ENCODE measurements at regions not wholly inside any gene's neighbourhood (a gene's known extent, or its start where the extent isn't known, plus 50 kb on each side); places are given as distances from the start of the nearest gene placed in this dataset.
"Not testable (repeated sequence)": the region's sequence is repeated elsewhere in the genome, so short reads cannot be mapped to it uniquely, and the experiment has no call there.

DNA sequence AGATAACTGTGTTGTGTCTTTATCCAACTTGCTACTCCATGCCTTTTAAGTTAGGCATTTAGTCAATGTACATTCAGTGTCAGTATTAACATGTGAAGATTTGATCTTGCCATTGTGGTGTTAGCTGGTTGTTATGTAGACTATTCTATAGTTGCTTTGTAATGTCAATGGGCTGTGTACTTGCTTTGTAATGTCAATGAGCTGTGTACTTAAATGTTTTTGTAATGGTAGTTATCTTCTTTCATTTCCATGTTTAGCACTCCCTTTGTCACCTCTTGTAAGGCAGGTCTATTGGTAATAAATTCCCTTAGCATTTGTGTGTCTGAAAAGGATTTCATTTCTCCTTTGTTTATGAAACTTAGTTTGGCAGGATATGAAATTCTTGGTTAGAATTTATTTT is 53.4 kb downstream of the MC4R start:
- no peak for DNase-seq

- no peak for DNase-seq
Observed at GRCh38 chr18:60311676-60312360, 60.8 kb downstream of the MC4R start.

GRCh38 chr18:60295674-60296073 is 76.9 kb downstream of the MC4R start:
- no peak for DNase-seq

DNA sequence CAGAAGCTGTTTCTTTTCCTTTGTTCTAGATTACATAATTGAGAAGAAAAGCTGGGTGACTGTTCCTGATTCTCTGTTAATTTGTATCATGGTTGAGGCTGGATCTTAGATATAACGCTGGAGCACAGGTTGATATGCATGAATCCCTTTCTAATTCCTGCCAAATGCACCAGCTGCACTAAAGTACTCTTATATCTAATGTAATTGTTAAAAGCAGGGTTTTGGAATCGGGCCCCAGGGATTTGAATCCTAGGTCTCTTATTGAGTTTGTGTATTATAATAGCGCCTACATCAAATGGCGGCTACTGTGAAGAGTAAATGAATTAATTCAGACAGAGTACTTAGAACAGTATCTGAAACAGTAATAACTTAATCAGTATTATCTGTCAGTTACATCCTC is 80.4 kb downstream of the MC4R start:
- no peak for DNase-seq

- DNase-seq = no peak
Observed at GRCh38 chr18:60279391-60279790, 93.2 kb downstream of the MC4R start.

DNA sequence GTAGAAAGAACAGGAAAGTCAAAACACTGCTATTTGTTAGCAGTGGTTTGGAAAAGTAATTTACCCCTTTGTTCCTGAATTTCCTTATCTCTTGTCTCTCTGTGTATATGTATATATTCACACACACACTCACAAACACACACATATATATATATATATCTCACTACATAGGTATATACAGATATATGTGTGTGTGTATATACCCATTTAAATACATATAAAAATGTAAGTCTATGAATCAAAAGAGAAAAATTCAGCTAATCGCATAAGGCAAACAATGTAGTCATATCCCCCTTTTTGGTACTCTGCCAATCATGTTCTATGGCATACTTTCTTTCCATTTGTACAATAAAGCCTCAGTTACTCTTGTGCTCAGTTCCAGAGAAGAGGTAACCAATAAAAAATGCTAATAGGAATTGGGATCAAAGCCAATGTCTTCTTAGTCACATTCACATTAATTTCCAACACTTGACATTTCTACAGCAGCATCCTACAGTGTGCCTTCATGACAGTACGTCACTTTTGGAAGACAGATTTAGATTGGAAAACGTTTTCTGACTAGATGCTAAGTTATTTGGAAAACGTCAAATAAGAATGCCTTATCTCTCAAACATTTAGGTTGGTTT is 94.6 kb downstream of the MC4R start:
- DNase-seq = peak; percentile 47

DNA sequence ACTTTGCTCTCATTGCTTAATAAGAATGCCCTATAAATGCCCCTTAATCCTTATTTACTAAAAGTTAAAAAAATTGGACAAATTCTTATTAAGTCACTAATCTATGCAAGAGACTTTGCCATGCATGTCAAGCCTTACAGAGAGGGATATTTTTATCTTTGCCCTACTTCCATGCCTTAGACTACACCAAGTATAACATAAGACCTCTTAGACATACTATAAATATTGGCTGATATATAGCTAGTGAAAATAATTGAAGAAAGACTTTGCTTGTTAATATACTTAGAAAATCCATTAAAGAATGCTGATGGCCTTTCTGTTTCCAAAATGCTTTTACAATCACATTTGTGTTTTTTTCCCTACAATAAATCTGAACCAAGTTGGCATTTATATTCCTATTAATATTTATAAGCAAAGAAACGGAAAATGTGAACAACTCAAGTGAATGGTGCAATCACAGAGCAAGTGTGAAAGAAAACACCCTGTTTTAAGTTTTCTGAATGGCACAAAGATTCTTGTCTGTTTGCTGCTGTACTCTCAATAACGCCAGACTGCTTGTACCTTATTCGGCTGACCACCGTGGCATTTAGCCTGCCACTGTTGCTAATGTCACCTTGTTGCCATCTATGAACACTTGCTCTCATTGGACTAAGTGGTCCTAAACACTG is 105.0 kb downstream of the MC4R start:
- DNase-seq = no peak

DNA sequence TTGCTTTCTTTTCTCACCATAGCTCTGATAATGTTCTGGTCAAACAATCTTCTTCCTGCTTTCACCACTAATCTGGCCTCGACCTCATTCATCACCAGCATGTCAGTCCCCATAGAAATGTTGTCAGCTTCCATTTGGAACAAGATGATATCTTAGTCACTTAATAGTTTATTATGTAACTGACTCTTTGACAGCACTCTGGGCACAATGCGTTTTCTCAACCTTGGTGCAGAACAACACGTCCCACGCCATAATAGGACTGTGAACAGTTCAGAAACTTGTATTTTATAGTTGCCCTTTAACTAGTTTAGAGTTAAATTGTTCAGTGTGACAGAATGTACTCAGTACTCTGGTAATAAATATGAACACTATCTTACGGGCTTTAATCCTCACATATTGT is 106.0 kb downstream of the MC4R start:
- no peak for DNase-seq

DNA sequence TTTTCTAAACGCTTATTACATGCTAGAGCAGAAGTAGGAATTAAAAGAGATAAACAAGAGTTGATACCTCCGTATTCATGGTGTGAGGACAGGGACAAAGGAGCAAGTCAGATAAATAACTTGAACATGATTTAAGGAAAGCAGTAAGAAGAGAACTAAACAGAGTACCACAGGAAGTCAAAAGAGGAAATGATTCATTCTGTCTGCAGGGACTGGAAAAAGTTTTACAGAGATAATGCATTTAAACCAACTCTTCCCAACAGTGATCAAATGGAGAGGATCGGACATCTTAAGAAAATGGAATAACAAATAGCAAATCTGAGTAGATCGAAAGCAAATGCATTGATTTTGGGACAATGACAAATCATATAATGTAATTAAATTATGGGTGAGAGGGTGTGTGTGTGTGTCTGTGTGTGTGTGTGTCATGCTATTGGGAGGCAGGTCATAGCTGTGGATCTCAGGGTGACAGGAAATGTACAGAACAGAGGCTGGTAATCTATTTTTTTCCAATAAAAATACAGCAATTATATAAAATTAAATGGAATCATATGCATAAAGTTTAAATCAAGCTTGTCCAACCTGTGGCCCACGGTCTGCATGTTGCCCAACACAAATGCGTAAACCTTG is 113.4 kb downstream of the MC4R start:
- peak; percentile 7 for DNase-seq

GRCh38 chr18:60249388-60249787 is 123.2 kb downstream of the MC4R start:
- DNase-seq = no peak

- no peak for DNase-seq
Observed at GRCh38 chr18:60248336-60249330, 123.9 kb downstream of the MC4R start.

GRCh38 chr18:60247103-60247502 is 125.5 kb downstream of the MC4R start:
- no peak for DNase-seq

DNA sequence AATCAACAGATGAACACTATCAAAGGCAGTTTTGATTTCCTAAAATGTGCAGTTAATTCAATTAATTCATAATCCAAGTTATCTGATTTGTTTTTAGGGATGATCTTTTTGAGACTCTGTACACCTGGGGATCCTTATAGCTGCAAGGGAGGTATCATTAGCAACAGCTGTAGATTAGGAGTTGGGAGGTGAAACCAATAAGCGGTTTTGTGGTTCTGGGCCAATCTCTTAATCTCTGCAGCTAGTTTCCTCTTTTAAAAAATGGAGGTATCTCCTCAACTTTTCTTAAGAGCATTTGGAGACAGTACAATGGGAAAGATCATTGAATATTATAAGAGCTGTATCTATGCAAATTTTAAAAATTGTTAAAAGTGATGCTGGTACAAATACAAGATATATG is 126.0 kb downstream of the MC4R start:
- no peak for DNase-seq

- DNase-seq = no peak
Observed at GRCh38 chr18:60245096-60245495, 127.5 kb downstream of the MC4R start.

- DNase-seq = not testable (repeated sequence)
Observed at GRCh38 chr18:60239024-60239710, 133.4 kb downstream of the MC4R start.

DNA sequence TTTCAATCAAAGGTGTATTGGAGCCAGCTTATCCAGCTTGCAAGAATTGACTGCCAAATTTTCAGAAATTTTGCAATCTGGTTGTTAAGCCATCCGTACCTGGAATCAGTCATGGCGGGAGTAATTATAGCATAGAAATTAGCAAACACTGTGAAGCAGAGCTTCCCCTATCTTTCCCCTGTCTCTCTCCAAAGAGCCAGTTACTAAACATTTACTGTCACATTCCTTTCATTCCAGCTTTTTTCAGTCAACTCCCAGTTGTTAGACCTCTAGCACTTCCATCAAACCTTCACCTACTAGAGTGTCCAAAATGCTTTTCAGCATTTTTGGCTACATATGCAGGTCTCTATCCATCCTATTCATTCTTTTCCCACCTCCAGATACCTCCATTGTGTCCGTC is 137.4 kb downstream of the MC4R start:
- DNase-seq = no peak

- peak; percentile 18 for DNase-seq
Observed at GRCh38 chr18:60232541-60232940, 140.0 kb downstream of the MC4R start.

GRCh38 chr18:60228609-60229595 is 143.7 kb downstream of the MC4R start:
- DNase-seq = no peak

- DNase-seq = no peak
Observed at GRCh38 chr18:60215432-60215831, 157.1 kb downstream of the MC4R start.

GRCh38 chr18:60209042-60209441 is 163.5 kb downstream of the MC4R start:
- no peak for DNase-seq

- no peak for DNase-seq
Observed at GRCh38 chr18:60202708-60203107, 169.9 kb downstream of the MC4R start.
